GM18870 (cell line): ENCODE measurements at regions not wholly inside any gene's neighbourhood (a gene's known extent, or its start where the extent isn't known, plus 50 kb on each side); places are given as distances from the start of the nearest gene placed in this dataset.

ENCODE experiments used
- ATAC-seq: cut with Tn5 transposase; IDR thresholded peaks from one replicate; pipeline ENCODE4 v1.9.1; 2021; ENCODE audit warnings: moderate library complexity; ENCODE audit not compliant: unreplicated experiment

DNA sequence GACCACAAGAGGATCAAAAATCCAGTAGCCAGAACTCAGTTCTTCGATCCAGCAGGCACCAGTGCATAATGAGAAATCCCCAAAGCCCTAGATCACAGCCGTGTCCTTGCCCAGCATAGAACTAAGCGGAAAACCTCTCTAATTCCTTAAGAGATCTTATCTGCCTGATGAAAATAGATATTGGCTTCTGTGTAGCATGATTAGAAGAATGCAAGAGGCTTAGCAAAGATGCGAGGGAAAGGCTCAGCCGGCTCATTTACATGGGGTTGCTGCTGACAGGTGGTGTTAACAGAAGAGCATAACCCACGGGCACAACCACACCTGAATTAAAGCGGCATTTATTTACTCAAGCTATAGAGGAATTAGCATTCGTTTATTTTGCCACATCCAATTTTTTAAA, 400.0 kb upstream of the ADAMTS16 start:
- ATAC-seq = no peak

GRCh38 chr5:4758550-4758949, 381.6 kb upstream of the ADAMTS16 start:
- ATAC-seq = no peak

DNA sequence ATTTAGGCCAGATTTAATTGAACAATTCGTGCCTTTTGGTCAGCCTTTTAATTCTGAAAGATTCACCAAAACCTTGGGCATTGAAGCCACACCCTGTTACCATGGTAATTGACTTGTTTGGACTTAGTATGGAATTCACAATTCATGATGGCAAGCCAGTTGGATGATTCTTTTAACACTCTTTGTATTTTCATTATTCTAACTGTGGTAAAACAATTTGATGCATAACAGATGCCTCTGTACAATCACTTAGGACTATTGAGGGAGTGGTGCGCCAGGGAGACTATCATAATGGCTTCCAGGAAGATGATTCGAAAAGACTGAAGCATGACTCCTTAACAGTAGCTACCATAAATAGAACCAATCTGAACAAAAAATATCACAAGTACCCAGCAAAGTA, 381.1 kb upstream of the ADAMTS16 start:
- no peak for ATAC-seq

- ATAC-seq = no peak
These were observed 377.8 kb upstream of the ADAMTS16 start for GRCh38 chr5:4762316-4762715.

- no peak for ATAC-seq
These were observed 374.7 kb upstream of the ADAMTS16 start for GRCh38 chr5:4765411-4765810.

- no peak for ATAC-seq
These were observed 374.0 kb upstream of the ADAMTS16 start for GRCh38 chr5:4766101-4766500.

DNA sequence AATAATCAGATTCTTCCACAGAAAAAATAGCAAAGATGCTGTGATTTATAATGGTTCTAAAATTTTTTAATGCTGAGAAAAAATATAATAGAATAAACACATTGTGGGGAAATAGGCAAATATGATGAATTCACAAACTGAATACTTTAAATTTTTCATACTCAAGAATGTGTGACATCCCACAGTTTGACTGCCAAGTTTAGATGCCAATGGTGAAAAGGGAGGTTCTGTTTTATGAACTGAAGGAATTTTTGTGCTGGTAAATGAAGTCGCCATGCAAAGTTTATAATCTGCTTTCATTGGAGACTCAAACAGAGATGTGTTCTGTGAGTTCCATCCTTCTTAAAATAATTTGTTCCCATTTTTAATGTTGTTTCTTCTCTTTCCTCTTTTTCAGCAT, 367.5 kb upstream of the ADAMTS16 start:
- no peak for ATAC-seq

DNA sequence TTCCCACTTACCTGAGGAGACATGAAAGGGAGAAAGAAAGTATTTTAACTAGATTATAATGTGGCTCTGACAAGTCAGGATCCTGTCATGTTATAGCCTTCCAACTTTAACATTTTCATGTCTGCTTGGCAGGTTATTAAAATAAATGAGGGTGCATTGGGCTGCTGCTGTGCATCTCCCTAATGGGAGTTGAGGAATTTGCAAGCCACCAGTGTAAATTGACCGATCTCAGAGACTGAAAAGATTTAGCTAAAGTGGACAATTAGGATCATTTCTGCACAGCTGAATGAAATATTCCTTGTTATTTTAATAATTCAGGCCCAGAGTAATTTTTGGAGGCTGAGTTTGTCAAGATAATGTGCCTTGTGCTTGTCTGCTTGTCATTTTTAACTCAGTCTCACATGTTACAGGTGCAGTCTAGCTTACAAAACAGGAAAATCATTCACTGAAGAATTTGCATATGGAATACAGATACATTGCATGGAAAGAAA, 366.3 kb upstream of the ADAMTS16 start:
- no peak for ATAC-seq

DNA sequence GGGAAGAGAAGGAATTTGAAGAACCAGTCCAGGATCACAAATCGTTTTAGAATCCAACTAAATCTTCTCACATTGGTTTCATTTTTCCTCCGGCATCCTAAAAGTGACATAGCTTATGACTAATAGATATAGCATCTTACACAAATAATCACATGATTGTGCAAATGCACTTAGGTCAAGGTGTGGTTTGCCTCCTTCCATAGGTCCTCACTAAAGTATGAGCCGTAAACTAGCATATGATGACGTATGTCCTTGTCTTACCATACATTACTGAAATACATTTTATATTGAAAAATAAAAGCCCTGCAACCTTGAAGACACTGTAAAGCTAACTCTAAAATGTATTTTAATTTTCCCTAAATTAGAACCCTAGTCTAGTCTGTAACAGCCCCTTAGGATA, 362.7 kb upstream of the ADAMTS16 start:
- no peak for ATAC-seq

DNA sequence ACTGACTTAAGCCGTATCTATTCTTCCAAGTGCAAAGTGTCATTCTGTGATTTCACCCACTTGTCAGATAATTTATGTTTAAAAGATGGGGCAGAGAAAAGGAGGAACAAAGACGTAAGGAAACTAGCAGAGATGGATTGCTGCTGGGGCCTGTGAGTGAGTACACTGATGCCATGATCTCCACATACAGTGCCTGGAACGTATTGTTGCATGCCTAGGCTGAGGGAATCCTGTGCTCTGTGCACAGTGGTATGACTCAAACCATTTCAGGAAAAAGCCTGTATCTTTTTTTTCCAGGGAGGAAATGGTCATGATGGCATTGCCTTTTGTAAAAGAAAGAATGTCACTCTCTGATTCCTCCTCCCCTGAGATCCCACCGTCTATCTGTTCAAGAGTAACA, 359.5 kb upstream of the ADAMTS16 start:
- no peak for ATAC-seq

DNA sequence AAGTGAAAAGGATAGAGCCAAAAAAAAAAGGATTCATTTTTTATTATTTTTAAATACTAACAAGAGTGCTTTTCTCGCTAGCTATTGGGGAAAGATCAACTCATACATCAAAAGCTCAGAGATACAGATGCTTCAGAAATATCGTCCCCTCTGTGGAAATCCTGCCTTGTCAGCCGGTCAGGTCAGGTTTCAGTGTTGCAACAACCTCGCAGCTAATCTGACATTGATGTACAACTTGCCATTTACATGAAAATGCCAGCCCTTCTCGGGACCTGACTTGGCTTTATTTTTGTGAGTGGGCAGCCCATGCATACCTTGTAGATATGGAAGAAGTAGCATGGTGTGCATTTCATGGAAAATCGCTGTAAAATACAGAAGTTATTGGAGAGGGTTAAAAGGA, 358.8 kb upstream of the ADAMTS16 start:
- no peak for ATAC-seq

GRCh38 chr5:4785971-4786370, 354.2 kb upstream of the ADAMTS16 start:
- no peak for ATAC-seq

- no peak for ATAC-seq
These were observed 342.7 kb upstream of the ADAMTS16 start for GRCh38 chr5:4797445-4797844.

GRCh38 chr5:4802044-4802443, 338.1 kb upstream of the ADAMTS16 start:
- no peak for ATAC-seq

DNA sequence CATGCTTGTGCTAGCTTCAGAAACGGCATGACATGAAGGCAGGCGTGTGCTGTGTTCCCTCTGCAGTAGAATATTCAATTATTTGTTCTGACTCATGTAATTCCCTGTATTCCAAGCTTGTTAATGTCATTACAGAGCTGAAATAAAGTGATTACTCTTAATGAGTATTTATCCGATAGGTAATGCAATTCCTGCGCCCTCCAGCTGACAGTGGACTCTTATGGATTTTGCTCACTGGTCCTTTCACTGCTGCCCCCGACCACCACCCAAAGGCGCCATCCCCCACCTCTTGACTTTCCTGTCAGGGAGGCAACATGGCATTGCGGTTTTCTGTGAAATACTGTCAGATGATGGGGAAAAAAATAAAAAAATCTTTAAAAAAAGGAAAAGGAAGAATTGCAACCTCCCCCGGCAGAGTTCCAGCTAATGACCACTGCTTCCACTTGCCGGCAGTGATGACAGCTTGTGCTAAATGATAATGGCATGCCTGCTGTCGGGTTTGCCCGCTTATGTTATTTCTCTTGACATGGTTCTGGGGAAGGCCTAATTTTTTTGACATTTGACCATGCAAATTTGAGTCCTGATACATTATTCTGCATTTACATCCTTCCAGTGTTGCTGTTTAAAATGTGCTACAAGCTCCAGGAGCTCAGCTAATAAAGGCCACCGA, 335.3 kb upstream of the ADAMTS16 start:
- ATAC-seq = no peak

DNA sequence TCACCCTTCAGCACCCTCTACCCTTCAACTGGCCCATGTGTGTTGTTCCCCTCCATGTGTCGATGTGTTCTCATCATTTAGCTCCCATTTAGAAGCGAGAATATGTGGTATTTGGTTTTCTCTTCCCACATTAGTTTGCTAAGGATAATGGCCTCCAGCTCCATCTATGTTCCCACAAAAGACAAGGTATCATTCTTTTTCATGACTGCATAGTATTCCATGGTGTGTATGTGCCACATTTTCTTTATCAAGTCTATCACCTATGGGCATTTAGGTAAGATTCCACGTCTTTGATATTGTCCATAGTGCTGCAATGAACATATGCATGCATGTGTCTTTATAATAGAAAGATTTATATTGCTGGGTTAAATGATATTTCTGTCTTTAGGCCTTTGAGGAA, 325.1 kb upstream of the ADAMTS16 start:
- no peak for ATAC-seq

GRCh38 chr5:4817767-4818166, 322.4 kb upstream of the ADAMTS16 start:
- ATAC-seq = no peak

DNA sequence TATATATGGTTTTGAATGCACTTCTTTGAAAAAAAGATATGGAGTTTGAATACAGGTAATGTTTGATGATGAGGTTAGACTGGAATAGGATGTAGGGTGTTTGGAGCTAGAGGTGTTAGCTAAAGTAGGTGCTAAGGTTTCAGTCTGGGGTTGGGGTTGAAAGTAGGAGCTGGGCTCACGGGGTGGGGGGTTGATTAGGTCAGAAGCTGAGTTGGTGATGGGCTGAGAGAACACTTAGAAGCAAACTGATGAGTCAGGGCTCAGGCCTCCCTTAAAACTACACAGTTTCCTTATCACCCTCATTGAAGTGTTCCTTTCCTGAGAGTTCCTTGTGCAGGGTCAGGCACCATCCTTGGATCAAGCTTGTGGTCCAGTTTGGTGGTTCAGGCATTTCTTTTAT, 308.8 kb upstream of the ADAMTS16 start:
- no peak for ATAC-seq

GRCh38 chr5:4832471-4832870, 307.7 kb upstream of the ADAMTS16 start:
- no peak for ATAC-seq

- no peak for ATAC-seq
These were observed 306.9 kb upstream of the ADAMTS16 start for GRCh38 chr5:4833104-4833738.

DNA sequence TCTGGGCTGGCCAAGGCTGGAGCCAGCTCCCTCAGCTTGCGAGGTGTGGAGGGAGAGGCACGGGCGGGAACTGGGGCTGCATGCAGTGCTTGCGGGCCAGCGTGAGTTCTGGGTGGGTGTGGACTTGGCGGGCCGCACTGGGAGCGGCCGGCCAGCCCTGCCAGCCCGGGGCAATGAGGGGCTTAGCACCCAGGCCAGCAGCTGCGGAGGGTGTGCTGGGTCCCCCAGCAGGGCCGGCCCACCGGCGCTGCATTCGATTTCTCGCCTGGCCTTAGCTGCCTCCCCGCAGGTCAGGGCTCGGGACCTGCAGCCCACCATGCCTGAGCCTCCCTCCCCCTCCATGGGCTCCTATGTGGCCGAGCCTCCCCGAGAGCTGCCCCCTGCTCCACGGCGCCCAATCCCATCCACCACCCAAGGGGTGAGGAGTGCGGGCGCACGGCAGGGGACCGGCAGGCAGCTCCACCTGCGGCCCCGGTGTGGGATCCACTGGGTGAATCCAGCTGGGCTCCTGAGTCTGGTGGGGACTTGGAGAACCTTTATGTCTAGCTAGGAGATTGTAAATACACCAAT, 302.6 kb upstream of the ADAMTS16 start:
- ATAC-seq = no peak

DNA sequence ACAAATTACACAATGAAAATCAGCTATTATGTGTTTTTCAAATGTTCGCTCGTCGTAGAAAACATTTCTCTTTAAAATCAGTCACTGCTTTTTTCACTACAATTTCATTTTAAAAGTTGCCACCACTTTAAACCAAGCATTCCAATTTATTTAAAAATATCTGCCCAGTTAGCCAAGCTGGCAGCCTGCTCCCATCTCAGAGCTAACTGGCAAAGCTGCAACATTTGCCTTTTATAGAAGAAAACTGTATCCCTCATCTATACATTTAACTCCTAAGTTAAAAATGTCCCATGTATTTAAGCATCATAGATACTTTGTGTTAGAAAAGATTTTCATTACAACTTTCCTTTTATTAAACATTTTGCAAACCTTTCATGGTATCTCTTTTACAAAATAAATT, 294.9 kb upstream of the ADAMTS16 start:
- no peak for ATAC-seq
